HEK293 (cell line): ENCODE measurements at regions not wholly inside any gene's neighbourhood (a gene's known extent, or its start where the extent isn't known, plus 50 kb on each side); places are given as distances from the start of the nearest gene placed in this dataset.

Source experiments
- CTCF ChIA-PET: fragments of 350-600 bp; formaldehyde crosslinking; extraction: SDS; loops from one replicate; lab custom pipeline; 2021; ENCODE audit warnings: antibody characterized with exemption; lab: Yijun Ruan, JAX
- POLR2A ChIA-PET: fragments of 300-600 bp; formaldehyde crosslinking; extraction: SDS; loops from one replicate; lab custom pipeline; 2020; ENCODE audit warnings: antibody characterized with exemption, inconsistent platforms; lab: Yijun Ruan, JAX
- H3K27ac ChIP-seq: fragments of 200-500 bp; sonication (Bioruptor generic); 2 replicates; pipeline ENCODE4 v1.5.1; 2014; ENCODE audit warnings: low read depth, low read length, control low read depth, inconsistent platforms; ENCODE audit errors: extremely low read depth
- H3K36me3 ChIP-seq, 2 experiments: fragments of 200-500 bp in 1 of 2; sonication (Bioruptor generic) in 1 of 2; 1 replicate in 1 of 2; 2 replicates in 1 of 2; pipeline ENCODE4 v1.5.1; 2014 to 2017; ENCODE audit warnings: inconsistent platforms in 2 of 2, low read length in 2 of 2; ENCODE audit not compliant: control insufficient read depth in 2 of 2, insufficient read depth in 1 of 2
- H3K4me1 ChIP-seq: fragments of 200-500 bp; sonication (Bioruptor generic); 2 replicates; pipeline ENCODE4 v1.5.1; 2014; ENCODE audit warnings: mild to moderate bottlenecking, low read length, inconsistent platforms; ENCODE audit not compliant: control insufficient read depth, insufficient read depth
- H3K4me3 ChIP-seq: 2 replicates; pipeline ENCODE4 v1.5.1; 2011; ENCODE audit warnings: low read depth, mild to moderate bottlenecking, control low read depth, low read length, moderate library complexity
- H3K9me3 ChIP-seq: fragments of 200-500 bp; sonication (Bioruptor generic); 2 replicates; pipeline ENCODE4 v1.5.1; 2014; ENCODE audit warnings: low read depth, low read length, inconsistent platforms; ENCODE audit not compliant: control insufficient read depth, insufficient read depth
- EGR2 ChIP-seq: fragments of 450-650 bp; formaldehyde crosslinking; IDR thresholded peaks from 2 replicates; pipeline ENCODE4 v1.5.1; 2016; ENCODE audit warnings: low read depth, missing biosample characterization, missing genetic modification characterization
- HOXD13 ChIP-seq: sonication (generic); formaldehyde crosslinking; IDR thresholded peaks from 2 replicates; pipeline ENCODE4 v1.8.0; 2022; ENCODE audit warnings: missing genetic modification reagents, borderline replicate concordance
- KLF1 ChIP-seq: fragments of 450-650 bp; formaldehyde crosslinking; IDR thresholded peaks from 2 replicates; pipeline ENCODE4 v1.5.1; 2016; ENCODE audit warnings: missing biosample characterization, missing genetic modification characterization
- MZF1 ChIP-seq: fragments of 450-650 bp; formaldehyde crosslinking; IDR thresholded peaks from 2 replicates; pipeline ENCODE4 v1.5.1; 2017; ENCODE audit warnings: missing biosample characterization, missing genetic modification characterization, borderline replicate concordance
- OVOL3 ChIP-seq: fragments of 450-650 bp; formaldehyde crosslinking; IDR thresholded peaks from 2 replicates; pipeline ENCODE4 v1.5.1; 2016; ENCODE audit warnings: missing biosample characterization, missing genetic modification characterization
- SALL2 ChIP-seq: fragments of 450-650 bp; formaldehyde crosslinking; IDR thresholded peaks from 2 replicates; pipeline ENCODE4 v1.5.0; 2017; ENCODE audit warnings: missing biosample characterization, mild to moderate bottlenecking, missing genetic modification characterization, borderline replicate concordance
- SCRT1 ChIP-seq: fragments of 450-650 bp; formaldehyde crosslinking; IDR thresholded peaks from 2 replicates; pipeline ENCODE4 v1.5.1; 2016; ENCODE audit warnings: missing biosample characterization, missing genetic modification characterization, borderline replicate concordance
- TSHZ1 ChIP-seq: fragments of 450-650 bp; formaldehyde crosslinking; IDR thresholded peaks from 2 replicates; pipeline ENCODE4 v1.5.1; 2016; ENCODE audit warnings: missing biosample characterization, missing genetic modification characterization, borderline replicate concordance
- YY1 ChIP-seq: fragments of 450-650 bp; formaldehyde crosslinking; IDR thresholded peaks from 2 replicates; pipeline ENCODE4 v1.5.1; 2018; ENCODE audit warnings: missing biosample characterization, missing genetic modification characterization
- ZBTB1 ChIP-seq: fragments of 450-650 bp; formaldehyde crosslinking; IDR thresholded peaks from 2 replicates; pipeline ENCODE4 v1.5.1; 2016; ENCODE audit warnings: missing biosample characterization, missing genetic modification characterization
- ZBTB48 ChIP-seq: fragments of 450-650 bp; formaldehyde crosslinking; IDR thresholded peaks from 2 replicates; pipeline ENCODE4 v1.5.1; 2016; ENCODE audit warnings: missing biosample characterization, missing genetic modification characterization
- ZBTB7A ChIP-seq: fragments of 450-650 bp; formaldehyde crosslinking; IDR thresholded peaks from 2 replicates; pipeline ENCODE4 v1.5.1; 2016; ENCODE audit warnings: low read depth, missing biosample characterization, missing genetic modification characterization
- ZIC2 ChIP-seq: fragments of 450-650 bp; formaldehyde crosslinking; IDR thresholded peaks from 2 replicates; pipeline ENCODE4 v1.5.1; 2016; ENCODE audit warnings: missing biosample characterization, missing genetic modification characterization
- ZNF133 ChIP-seq: fragments of 450-650 bp; formaldehyde crosslinking; IDR thresholded peaks from 2 replicates; pipeline ENCODE4 v1.5.1; 2016; ENCODE audit warnings: missing biosample characterization, missing genetic modification characterization
- ZNF221 ChIP-seq: fragments of 450-650 bp; formaldehyde crosslinking; IDR thresholded peaks from 2 replicates; pipeline ENCODE4 v1.5.1; 2017; ENCODE audit warnings: missing biosample characterization, missing genetic modification characterization, borderline replicate concordance
- ZNF274 ChIP-seq, 2 experiments: fragments of 200-500 bp in 1 of 2; fragments of 450-650 bp in 1 of 2; sonication (Bioruptor generic) in 1 of 2; formaldehyde crosslinking in 1 of 2; IDR thresholded peaks; 2 replicates each; pipeline versions ENCODE4 v1.5.1 to v1.6.1; 2014 to 2016; ENCODE audit warnings: borderline replicate concordance in 1 of 2, inconsistent platforms in 1 of 2, low read length in 1 of 2, missing biosample characterization in 1 of 2, missing genetic modification characterization in 1 of 2
- ZNF341 ChIP-seq: fragments of 450-650 bp; formaldehyde crosslinking; IDR thresholded peaks from 2 replicates; pipeline ENCODE4; 2016; ENCODE audit warnings: low read depth, missing biosample characterization, missing genetic modification characterization
- ZNF366 ChIP-seq: fragments of 450-650 bp; formaldehyde crosslinking; conservative IDR thresholded peaks from 2 replicates; pipeline ENCODE4 v1.5.1; 2016; ENCODE audit warnings: missing biosample characterization, missing genetic modification characterization
- ZNF530 ChIP-seq: fragments of 450-650 bp; formaldehyde crosslinking; IDR thresholded peaks from 2 replicates; pipeline ENCODE4 v1.5.1; 2016; ENCODE audit warnings: low read depth, missing biosample characterization, missing genetic modification characterization
- ZNF580 ChIP-seq: fragments of 450-650 bp; formaldehyde crosslinking; IDR thresholded peaks from 2 replicates; pipeline ENCODE4 v1.5.1; 2016; ENCODE audit warnings: missing biosample characterization, missing genetic modification characterization
- ZNF585B ChIP-seq: fragments of 450-650 bp; formaldehyde crosslinking; IDR thresholded peaks from 2 replicates; pipeline ENCODE4 v1.5.1; 2016; ENCODE audit warnings: missing biosample characterization, missing genetic modification characterization
- ZNF596 ChIP-seq: fragments of 450-650 bp; IDR thresholded peaks from 2 replicates; pipeline ENCODE4 v1.5.0; 2018; ENCODE audit warnings: missing biosample characterization, mild to moderate bottlenecking, missing genetic modification characterization, moderate library complexity
- ZNF610 ChIP-seq: fragments of 450-650 bp; formaldehyde crosslinking; IDR thresholded peaks from 2 replicates; pipeline ENCODE4 v1.5.1; 2016; ENCODE audit warnings: missing biosample characterization, missing genetic modification characterization, borderline replicate concordance
- ZNF654 ChIP-seq: fragments of 450-650 bp; formaldehyde crosslinking; IDR thresholded peaks from 2 replicates; pipeline ENCODE4 v1.5.1; 2016; ENCODE audit warnings: low read depth, missing biosample characterization, missing genetic modification characterization
- ZNF747 ChIP-seq: fragments of 450-650 bp; formaldehyde crosslinking; IDR thresholded peaks from 2 replicates; pipeline ENCODE4 v1.5.1; 2016; ENCODE audit warnings: missing biosample characterization, missing genetic modification characterization
- TF ChIP-seq, protein P1 (sequence below): fragments of 450-650 bp; formaldehyde crosslinking; IDR thresholded peaks from 2 replicates; pipeline ENCODE4 v1.5.1; 2017; ENCODE audit warnings: missing biosample characterization, missing genetic modification characterization
- TF ChIP-seq, protein P2 (sequence below): fragments of 450-650 bp; formaldehyde crosslinking; IDR thresholded peaks from 2 replicates; pipeline ENCODE4 v1.5.1; 2016; ENCODE audit warnings: missing biosample characterization, missing genetic modification characterization

DNA sequence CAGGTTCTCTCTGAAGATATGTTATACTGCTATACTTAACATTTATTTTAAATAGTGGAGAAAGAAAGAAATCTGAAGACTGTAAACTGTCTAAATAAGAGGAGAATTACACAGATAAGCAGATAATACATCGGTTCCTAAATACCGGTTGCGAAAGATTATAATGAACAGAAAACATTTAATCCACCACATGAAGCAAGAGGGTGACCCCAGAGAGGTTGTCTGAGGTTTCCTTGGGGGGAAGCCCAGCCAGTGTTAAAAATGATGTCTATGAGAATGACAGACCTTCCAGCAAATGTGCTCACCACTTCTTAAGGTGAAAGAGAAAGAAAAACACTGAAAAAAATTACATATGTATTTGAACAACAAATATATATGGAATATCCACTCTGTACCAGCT is 356.4 kb upstream of the KAZN start:
- H3K4me3 ChIP-seq, result no peak overlapping the region
- no peaks in the 10 kb centered on the region for H3K4me1 ChIP-seq
- no peaks in the 10 kb centered on the region for H3K9me3 ChIP-seq
- ChIA-PET CTCF (no interaction called here), POLR2A (no interaction called here)
- no peak overlapping the region for H3K27ac ChIP-seq
- no peaks in the 10 kb centered on the region for H3K36me3 ChIP-seq
- no peak for TF ChIP-seq ZNF654 (tag by site-specific recombination)
- TF ChIP-seq TSHZ1 (tag by site-specific recombination), result no peak
- TF ChIP-seq SCRT1 (tag by site-specific recombination), result no peak
- TF ChIP-seq ZNF596, result no peak
- TF ChIP-seq EGR2 (tag by site-specific recombination), result no peak
- TF ChIP-seq ZBTB48, result no peak
- TF ChIP-seq, protein P1, sequence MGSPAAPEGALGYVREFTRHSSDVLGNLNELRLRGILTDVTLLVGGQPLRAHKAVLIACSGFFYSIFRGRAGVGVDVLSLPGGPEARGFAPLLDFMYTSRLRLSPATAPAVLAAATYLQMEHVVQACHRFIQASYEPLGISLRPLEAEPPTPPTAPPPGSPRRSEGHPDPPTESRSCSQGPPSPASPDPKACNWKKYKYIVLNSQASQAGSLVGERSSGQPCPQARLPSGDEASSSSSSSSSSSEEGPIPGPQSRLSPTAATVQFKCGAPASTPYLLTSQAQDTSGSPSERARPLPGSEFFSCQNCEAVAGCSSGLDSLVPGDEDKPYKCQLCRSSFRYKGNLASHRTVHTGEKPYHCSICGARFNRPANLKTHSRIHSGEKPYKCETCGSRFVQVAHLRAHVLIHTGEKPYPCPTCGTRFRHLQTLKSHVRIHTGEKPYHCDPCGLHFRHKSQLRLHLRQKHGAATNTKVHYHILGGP, result no peak
- TF ChIP-seq YY1 (tag by site-specific recombination), result no peak
- TF ChIP-seq ZNF747 (tag by site-specific recombination), result no peak
- no peak for TF ChIP-seq ZBTB1 (tag by site-specific recombination)
- TF ChIP-seq ZBTB7A (tag by site-specific recombination), result no peak
- TF ChIP-seq OVOL3, result no peak
- TF ChIP-seq ZNF530, result no peak
- no peak for TF ChIP-seq ZNF580 (tag by site-specific recombination)

GRCh38 chr1:14242870-14243269 is 355.6 kb upstream of the KAZN start:
- no peak overlapping the region for H3K27ac ChIP-seq
- H3K4me3 ChIP-seq, result no peak overlapping the region
- H3K9me3 ChIP-seq, result no peaks in the 10 kb centered on the region
- H3K4me1 ChIP-seq, result no peaks in the 10 kb centered on the region
- CTCF ChIA-PET, result no interaction called here
- POLR2A ChIA-PET, result no interaction called here
- no peaks in the 10 kb centered on the region for H3K36me3 ChIP-seq
- TF ChIP-seq ZNF610 (tag by site-specific recombination) (no peak), ZNF585B (no peak), KLF1 (no peak), ZIC2 (no peak), MZF1 (no peak), ZNF133 (no peak), ZNF274 (IDR thresholded peaks at IDR 0.05; ENCODE audit: low read length) (no peak), ZNF274 (tag by site-specific recombination; IDR thresholded peaks at IDR 0.05; ENCODE audit: borderline replicate concordance) (no peak), ZNF366 (no peak), HOXD13 (CRISPR knock-in tag) (no peak), ZNF341 (tag by site-specific recombination) (no peak), SALL2 (tag by site-specific recombination) (no peak), ZNF221 (tag by site-specific recombination) (no peak)
- TF ChIP-seq, protein P2, sequence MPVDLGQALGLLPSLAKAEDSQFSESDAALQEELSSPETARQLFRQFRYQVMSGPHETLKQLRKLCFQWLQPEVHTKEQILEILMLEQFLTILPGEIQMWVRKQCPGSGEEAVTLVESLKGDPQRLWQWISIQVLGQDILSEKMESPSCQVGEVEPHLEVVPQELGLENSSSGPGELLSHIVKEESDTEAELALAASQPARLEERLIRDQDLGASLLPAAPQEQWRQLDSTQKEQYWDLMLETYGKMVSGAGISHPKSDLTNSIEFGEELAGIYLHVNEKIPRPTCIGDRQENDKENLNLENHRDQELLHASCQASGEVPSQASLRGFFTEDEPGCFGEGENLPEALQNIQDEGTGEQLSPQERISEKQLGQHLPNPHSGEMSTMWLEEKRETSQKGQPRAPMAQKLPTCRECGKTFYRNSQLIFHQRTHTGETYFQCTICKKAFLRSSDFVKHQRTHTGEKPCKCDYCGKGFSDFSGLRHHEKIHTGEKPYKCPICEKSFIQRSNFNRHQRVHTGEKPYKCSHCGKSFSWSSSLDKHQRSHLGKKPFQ (tag by site-specific recombination), result no peak
